H1 (cell line): ENCODE measurements at regions not wholly inside any gene's neighbourhood (a gene's known extent, or its start where the extent isn't known, plus 50 kb on each side); places are given as distances from the start of the nearest gene placed in this dataset.

Experiments used
- CTCF ChIA-PET: fragments of 300-600 bp; sonication (Branson Sonifier 250); formaldehyde crosslinking; loops from one replicate; lab custom pipeline; 2021; ENCODE audit not compliant: partially characterized antibody; lab: Charles Lee
- POLR2A ChIA-PET: fragments of 300-600 bp; sonication (Branson Sonifier 250); formaldehyde crosslinking; loops from one replicate; lab custom pipeline; 2021; ENCODE audit warnings: inconsistent platforms; ENCODE audit not compliant: partially characterized antibody; lab: Charles Lee
- DNase-seq, 2 experiments: peaks; one replicate each; pipeline versions ENCODE4 v3.0.0 to v3.0.0-alpha.2; 2010 to 2022; ENCODE audit warnings: low spot score in 2 of 2, low read depth in 1 of 2, mixed read lengths in 1 of 2
- FAIRE-seq: peaks from 2 replicates; lab custom pipeline; 2011; peaks lifted over from hg19 to GRCh38; lab: Jason Lieb, UNC
- H2AFZ ChIP-seq: 2 replicates; pipeline ENCODE4 v1.8.1; 2012; ENCODE audit warnings: low read length, inconsistent platforms
- H2AK5ac ChIP-seq: 2 replicates; pipeline ENCODE4 v1.6.1; 2013; ENCODE audit warnings: low read depth, low read length
- H2BK120ac ChIP-seq: replicated peaks from 2 replicates; pipeline ENCODE3; 2013; ENCODE audit warnings: low read depth, low read length, inconsistent platforms
- H2BK12ac ChIP-seq: 2 replicates; pipeline ENCODE4 v1.6.1; 2013; ENCODE audit warnings: low read depth, low read length
- H2BK15ac ChIP-seq: 2 replicates; pipeline ENCODE4 v1.6.1; 2013; ENCODE audit warnings: low read length
- H2BK20ac ChIP-seq: 2 replicates; pipeline ENCODE4 v1.6.1; 2013; ENCODE audit warnings: low read length
- H2BK5ac ChIP-seq: 2 replicates; pipeline ENCODE4 v1.6.1; 2013; ENCODE audit warnings: low read depth, low read length
- H3K14ac ChIP-seq: 2 replicates; pipeline ENCODE4 v1.6.1; 2013; ENCODE audit warnings: inconsistent platforms; ENCODE audit not compliant: insufficient read length
- H3K18ac ChIP-seq: 2 replicates; pipeline ENCODE4 v1.6.1; 2013; ENCODE audit warnings: low read length; ENCODE audit errors: extremely low read depth
- H3K23ac ChIP-seq: 2 replicates; pipeline ENCODE4 v1.6.1; 2013; ENCODE audit warnings: inconsistent platforms; ENCODE audit not compliant: insufficient read length
- H3K23me2 ChIP-seq: 2 replicates; pipeline ENCODE4 v1.6.1; 2013; ENCODE audit warnings: low read depth, low read length
- H3K27ac ChIP-seq: 2 replicates; pipeline ENCODE4 v1.6.1; 2011; ENCODE audit warnings: low read depth, low read length, inconsistent platforms
- H3K27me3 ChIP-seq, 4 experiments: replicated peaks in 1 of 4; 1 replicate in 1 of 4; 2 replicates in 3 of 4; pipeline versions ENCODE4 v1.6.1 to v1.8.1; 2011 to 2013; ENCODE audit warnings: low read length in 3 of 4, mild to moderate bottlenecking in 3 of 4, inconsistent platforms in 2 of 4, mixed read lengths in 2 of 4, moderate library complexity in 1 of 4; ENCODE audit not compliant: control insufficient read depth in 3 of 4, insufficient read depth in 3 of 4; ENCODE audit errors: extremely low read depth in 1 of 4
- H3K36me3 ChIP-seq, 4 experiments: 2 replicates each; pipeline versions ENCODE4 v1.6.1 to v1.8.1; 2011 to 2013; ENCODE audit warnings: mild to moderate bottlenecking in 4 of 4, low read length in 3 of 4, moderate library complexity in 2 of 4, control low read depth in 1 of 4, inconsistent platforms in 1 of 4; ENCODE audit not compliant: insufficient read depth in 4 of 4, control insufficient read depth in 2 of 4
- H3K4ac ChIP-seq: replicated peaks from 2 replicates; pipeline ENCODE3; 2013; ENCODE audit warnings: low read length, low read depth, mixed read lengths, inconsistent platforms; ENCODE audit not compliant: insufficient read length
- H3K4me1 ChIP-seq, 4 experiments: replicated peaks in 1 of 4; 1 replicate in 1 of 4; 2 replicates in 3 of 4; pipeline versions ENCODE4 v1.6.1 to v1.8.1; 2011 to 2013; ENCODE audit warnings: low read length in 3 of 4, inconsistent platforms in 2 of 4, mixed read lengths in 1 of 4; ENCODE audit not compliant: insufficient read depth in 4 of 4, control insufficient read depth in 3 of 4
- H3K4me2 ChIP-seq, 2 experiments: 2 replicates each; pipeline versions ENCODE4 v1.6.1 to v1.8.1; 2011 to 2013; ENCODE audit warnings: low read depth in 2 of 2, low read length in 2 of 2, control low read depth in 1 of 2, inconsistent platforms in 1 of 2, mild to moderate bottlenecking in 1 of 2; ENCODE audit not compliant: insufficient read depth in 1 of 2
- H3K4me3 ChIP-seq, 4 experiments: fragments of 200-600, 300-600 bp in 1 of 4; sonication (generic), shearing (Covaris generic), sonication (Bioruptor Twin) in 1 of 4; 2 replicates each; pipeline versions ENCODE4 v1.5.1 to v1.8.1; 2011 to 2016; ENCODE audit warnings: low read length in 4 of 4, low read depth in 3 of 4, control low read depth in 2 of 4, inconsistent platforms in 2 of 4, mild to moderate bottlenecking in 2 of 4, mixed read lengths in 1 of 4, moderate library complexity in 1 of 4; ENCODE audit not compliant: insufficient read depth in 2 of 4; ENCODE audit errors: extremely low read depth in 1 of 4
- H3K56ac ChIP-seq: replicated peaks from 2 replicates; pipeline ENCODE3; 2013; ENCODE audit warnings: low read depth, mild to moderate bottlenecking, mixed read lengths, low read length, inconsistent platforms; ENCODE audit not compliant: insufficient read length
- H3K79me1 ChIP-seq: 2 replicates; pipeline ENCODE4 v1.6.1; 2013; ENCODE audit warnings: low read depth, low read length, control low read depth
- H3K79me2 ChIP-seq, 2 experiments: 2 replicates each; pipeline versions ENCODE4 v1.6.1 to v1.8.1; 2012 to 2013; ENCODE audit warnings: low read length in 2 of 2, mild to moderate bottlenecking in 2 of 2, inconsistent platforms in 1 of 2; ENCODE audit not compliant: insufficient read depth in 2 of 2, control insufficient read depth in 1 of 2
- H3K9ac ChIP-seq, 4 experiments: replicated peaks in 1 of 4; 1 replicate in 1 of 4; 2 replicates in 3 of 4; pipeline versions ENCODE4 v1.6.1 to v1.8.1; 2011 to 2013; ENCODE audit warnings: low read depth in 3 of 4, low read length in 3 of 4, control low read depth in 2 of 4, mild to moderate bottlenecking in 2 of 4, moderate library complexity in 2 of 4, inconsistent platforms in 1 of 4; ENCODE audit errors: extremely low read depth in 1 of 4
- H3K9me3 ChIP-seq, 2 experiments: 2 replicates each; pipeline versions ENCODE4 v1.6.1 to v1.8.1; 2012 to 2013; ENCODE audit warnings: mild to moderate bottlenecking in 2 of 2, moderate library complexity in 2 of 2, control low read depth in 1 of 2, inconsistent platforms in 1 of 2, low read depth in 1 of 2, low read length in 1 of 2, mixed read lengths in 1 of 2; ENCODE audit not compliant: insufficient read depth in 2 of 2
- H4K20me1 ChIP-seq, 2 experiments: replicated peaks in 1 of 2; 2 replicates each; pipeline versions ENCODE3 to v1.8.1; 2011 to 2013; ENCODE audit warnings: inconsistent platforms in 2 of 2, low read length in 2 of 2, mild to moderate bottlenecking in 1 of 2; ENCODE audit not compliant: insufficient read depth in 2 of 2, control insufficient read depth in 1 of 2
- H4K5ac ChIP-seq: 2 replicates; pipeline ENCODE4 v1.6.1; 2013; ENCODE audit warnings: low read length, low read depth, mixed read lengths, inconsistent platforms; ENCODE audit not compliant: insufficient read length
- H4K8ac ChIP-seq: 2 replicates; pipeline ENCODE4 v1.8.0; 2013; ENCODE audit warnings: mild to moderate bottlenecking, moderate library complexity, low read length, inconsistent platforms; ENCODE audit not compliant: insufficient read depth; ENCODE audit errors: extremely low read depth
- H4K91ac ChIP-seq: replicated peaks from 2 replicates; pipeline ENCODE3; 2013; ENCODE audit warnings: low read length, mixed read lengths, inconsistent platforms; ENCODE audit not compliant: insufficient read length
- CEBPB ChIP-seq: IDR thresholded peaks from 2 replicates; pipeline ENCODE4 v1.6.1; 2012; ENCODE audit warnings: low read depth, low read length
- CHD2 ChIP-seq: IDR thresholded peaks from 2 replicates; pipeline ENCODE4 v1.6.1; 2012; ENCODE audit warnings: low read length, improper control_type of control experiment
- E2F6 ChIP-seq: IDR thresholded peaks from 2 replicates; pipeline ENCODE4 v1.6.1; 2012; ENCODE audit warnings: inconsistent platforms
- SIRT6 ChIP-seq: IDR thresholded peaks from one replicate; pipeline ENCODE4 v1.7.1; 2012; ENCODE audit warnings: low read length, inconsistent platforms
- USF2 ChIP-seq: IDR thresholded peaks from 2 replicates; pipeline ENCODE4 v1.6.1; 2011; ENCODE audit warnings: low read length, improper control_type of control experiment
- WGBS, 2 experiments: shearing (Covaris generic) in 1 of 2; methylation state at CpG; one replicate each; pipeline versions ENCODE4 v1.1.6 to v1.1.7; 2013 to 2015; ENCODE audit warnings: low lambda C conversion rate in 2 of 2, mixed read lengths in 2 of 2, inconsistent platforms in 1 of 2, low coverage in 1 of 2, missing lambda C conversion rate in 1 of 2; ENCODE audit not compliant: insufficient replicate concordance in 2 of 2, insufficient coverage in 1 of 2, insufficient read length in 1 of 2; ENCODE audit errors: extremely low coverage in 1 of 2, missing lambda C conversion rate in 1 of 2; 5-methylcytosine and 5-hydroxymethylcytosine counted together

- Histone ChIP-seq H3K9ac (no peak overlapping the region), H3K4me2 (no peak overlapping the region), H2AFZ (no peak overlapping the region), H3K27ac (no peak overlapping the region), H3K23me2 (no peaks in the 10 kb centered on the region), H4K8ac (no peak overlapping the region), H3K56ac (no peak overlapping the region), H2BK120ac (no peak overlapping the region), H3K4me1 (peaks cover 0 to 7% (median 2%) of the 10 kb centered on the region in 4 experiments; a peak in 3 of 7 replicates), H4K20me1 (peaks cover 0 to 2% of the 10 kb centered on the region in 2 experiments), H3K27me3 (no peaks in the 10 kb centered on the region), H3K4ac (no peak overlapping the region), H3K4me3 (no peak overlapping the region), H3K18ac (no peak overlapping the region), H2BK12ac (no peak overlapping the region), H3K36me3 (peaks cover 0 to 2% (median 0%) of the 10 kb centered on the region in 4 experiments; a peak in 2 of 8 replicates), H2AK5ac (no peak overlapping the region), H2BK20ac (no peak overlapping the region), H4K91ac (no peak overlapping the region), H3K79me2 (no peaks in the 10 kb centered on the region), H2BK15ac (no peak overlapping the region), H2BK5ac (no peak overlapping the region), H3K23ac (no peak overlapping the region), H4K5ac (no peak overlapping the region), H3K14ac (no peak overlapping the region), H3K79me1 (peaks cover 2% of the 10 kb centered on the region), H3K9me3 (no peaks in the 10 kb centered on the region)
- no peak for FAIRE-seq
- ChIA-PET POLR2A (interaction anchor here (0.9 to 5.0 kb wide), 4 partner anchors 9 to 21 kb away, joined by 3 to 45 read pairs (median 4); no protein-coding TSS in a partner anchor), CTCF (interaction anchor here (0.6 to 3.8 kb wide), 8 partner anchors 9 to 443 kb away, joined by 3 to 16 read pairs (median 4); no protein-coding TSS in a partner anchor)
- 76% methylated on average over 6 of the region's 6 CpGs; no CpG with 5 or more reads in 1 of the 2 experiments for WGBS, 2 experiments
- DNase-seq = no peak
- TF ChIP-seq USF2 (no peak), E2F6 (no peak), CHD2 (no peak), CEBPB (no peak), SIRT6 (no peak)
Observed at GRCh38 chr2:201959198-201959597, 74.5 kb upstream of the FZD7 start.
